ENCODE measurements at regions not wholly inside any gene's neighbourhood (a gene's known extent, or its start where the extent isn't known, plus 50 kb on each side); places are given as distances from the start of the nearest gene placed in this dataset.
"Not testable (repeated sequence)": the region's sequence is repeated elsewhere in the genome, so short reads cannot be mapped to it uniquely, and the experiment has no call there.

DNA sequence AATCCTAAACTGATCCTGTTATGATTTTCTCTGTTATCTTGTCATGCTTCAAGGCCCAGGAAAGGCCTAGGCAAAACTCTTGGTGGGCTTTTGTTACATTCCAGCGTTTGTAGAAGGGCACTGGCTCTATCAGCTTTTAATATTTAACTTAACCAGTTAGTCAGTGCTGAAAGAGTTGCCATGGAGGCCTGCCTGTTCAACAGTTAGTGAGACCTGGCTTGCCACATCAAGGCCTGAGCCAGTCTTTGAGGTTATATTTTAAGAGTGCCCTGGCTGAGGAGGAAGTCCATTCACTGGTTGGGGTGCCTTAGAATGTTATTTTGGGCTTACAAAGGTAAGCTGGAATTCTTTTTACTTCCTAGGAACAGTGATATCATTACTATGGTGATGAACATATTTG lies 144.1 kb upstream of the NRG3 start:
- no peak overlapping the region for H3K4me3 ChIP-seq (ENCODE audit: low read depth, low read length)
- TF ChIP-seq MYC (IDR thresholded peaks at IDR 0.05; ENCODE audit: low read depth, low read length): no peak
- TF ChIP-seq POLR2A (IDR thresholded peaks at IDR 0.05; ENCODE audit: extremely low read depth, insufficient read length): no peak
- TF ChIP-seq, protein P1, sequence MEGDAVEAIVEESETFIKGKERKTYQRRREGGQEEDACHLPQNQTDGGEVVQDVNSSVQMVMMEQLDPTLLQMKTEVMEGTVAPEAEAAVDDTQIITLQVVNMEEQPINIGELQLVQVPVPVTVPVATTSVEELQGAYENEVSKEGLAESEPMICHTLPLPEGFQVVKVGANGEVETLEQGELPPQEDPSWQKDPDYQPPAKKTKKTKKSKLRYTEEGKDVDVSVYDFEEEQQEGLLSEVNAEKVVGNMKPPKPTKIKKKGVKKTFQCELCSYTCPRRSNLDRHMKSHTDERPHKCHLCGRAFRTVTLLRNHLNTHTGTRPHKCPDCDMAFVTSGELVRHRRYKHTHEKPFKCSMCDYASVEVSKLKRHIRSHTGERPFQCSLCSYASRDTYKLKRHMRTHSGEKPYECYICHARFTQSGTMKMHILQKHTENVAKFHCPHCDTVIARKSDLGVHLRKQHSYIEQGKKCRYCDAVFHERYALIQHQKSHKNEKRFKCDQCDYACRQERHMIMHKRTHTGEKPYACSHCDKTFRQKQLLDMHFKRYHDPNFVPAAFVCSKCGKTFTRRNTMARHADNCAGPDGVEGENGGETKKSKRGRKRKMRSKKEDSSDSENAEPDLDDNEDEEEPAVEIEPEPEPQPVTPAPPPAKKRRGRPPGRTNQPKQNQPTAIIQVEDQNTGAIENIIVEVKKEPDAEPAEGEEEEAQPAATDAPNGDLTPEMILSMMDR (IDR thresholded peaks at IDR 0.05; ENCODE audit: low read depth, low read length): no peak
- TF ChIP-seq, protein P2, sequence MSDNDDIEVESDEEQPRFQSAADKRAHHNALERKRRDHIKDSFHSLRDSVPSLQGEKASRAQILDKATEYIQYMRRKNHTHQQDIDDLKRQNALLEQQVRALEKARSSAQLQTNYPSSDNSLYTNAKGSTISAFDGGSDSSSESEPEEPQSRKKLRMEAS (IDR thresholded peaks at IDR 0.05; ENCODE audit: low read depth, low read length): no peak
- DNase-seq (ENCODE audit: low read depth): no peak

DNA sequence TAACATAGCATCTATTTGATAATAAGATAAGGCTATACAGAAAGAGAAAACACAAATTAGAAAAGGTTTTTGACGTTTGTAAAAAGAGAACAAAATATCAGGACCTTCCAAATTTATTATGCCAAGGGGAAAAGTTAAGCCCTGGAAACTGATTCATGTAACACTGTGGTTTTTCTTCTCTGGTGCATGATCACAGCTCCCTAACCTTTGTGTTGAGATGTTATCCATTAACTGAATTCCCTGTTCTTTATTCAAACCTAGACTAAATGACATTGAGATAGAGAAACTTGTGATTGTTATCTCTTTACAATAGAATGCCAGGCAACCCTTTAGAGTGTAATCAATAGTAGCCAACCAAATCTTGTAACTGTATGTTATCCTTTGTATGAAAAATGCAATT lies 141.5 kb upstream of the NRG3 start:
- no peak overlapping the region for H3K4me3 ChIP-seq (ENCODE audit: low read depth, low read length)
- no peak for DNase-seq (ENCODE audit: low read depth)
- TF ChIP-seq, protein P1 (IDR thresholded peaks at IDR 0.05; ENCODE audit: low read depth, low read length): no peak
- TF ChIP-seq, protein P2 (IDR thresholded peaks at IDR 0.05; ENCODE audit: low read depth, low read length): no peak
- TF ChIP-seq POLR2A (IDR thresholded peaks at IDR 0.05; ENCODE audit: extremely low read depth, insufficient read length): no peak
- no peak for TF ChIP-seq MYC (IDR thresholded peaks at IDR 0.05; ENCODE audit: low read depth, low read length)

DNA sequence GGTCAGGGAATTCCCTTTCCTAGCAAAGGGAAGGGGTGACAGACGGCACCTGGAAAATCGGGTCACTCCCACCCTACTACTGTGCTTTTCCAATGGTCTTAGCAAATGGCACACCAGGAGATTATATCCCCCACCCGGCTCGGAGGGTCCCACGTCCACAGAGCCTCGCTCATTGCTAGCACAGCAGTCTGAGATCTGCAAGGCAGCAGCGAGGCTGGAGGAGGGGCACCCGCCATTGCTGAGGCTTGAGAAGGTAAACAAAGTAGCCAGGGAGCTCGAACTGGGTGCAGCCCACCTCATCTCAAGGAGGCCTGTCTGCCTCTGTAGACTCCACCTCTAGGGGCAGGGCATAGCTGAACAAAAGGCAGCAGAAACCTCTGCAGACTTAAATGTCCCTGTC lies 139.8 kb upstream of the NRG3 start:
- not testable (repeated sequence) for H3K4me3 ChIP-seq (ENCODE audit: low read depth, low read length); DNase-seq (ENCODE audit: low read depth)

DNA sequence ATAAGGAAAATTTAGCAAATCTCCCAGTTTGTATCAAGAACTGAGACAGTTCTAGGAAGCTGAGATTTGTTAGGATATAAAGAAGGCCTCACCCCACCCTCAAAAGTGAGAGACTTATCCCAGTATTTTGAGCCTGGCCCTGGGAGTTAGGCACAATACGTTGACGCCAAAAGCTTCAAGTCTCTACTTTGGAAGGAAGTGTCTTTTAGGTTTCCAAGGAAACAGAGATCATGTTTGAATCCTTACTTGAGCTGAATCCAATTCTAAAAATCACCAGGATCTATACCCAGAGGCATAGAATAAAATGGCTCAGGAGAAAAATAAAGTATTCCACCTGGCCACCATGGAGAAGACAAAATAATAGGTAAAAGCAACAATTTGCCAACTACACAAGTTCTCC lies 115.9 kb upstream of the NRG3 start:
- DNase-seq (ENCODE audit: low read depth): no peak
- H3K4me3 ChIP-seq (ENCODE audit: low read depth, low read length): no peak overlapping the region
- TF ChIP-seq, protein P1 (IDR thresholded peaks at IDR 0.05; ENCODE audit: low read depth, low read length): no peak
- TF ChIP-seq MYC (IDR thresholded peaks at IDR 0.05; ENCODE audit: low read depth, low read length): no peak

DNA sequence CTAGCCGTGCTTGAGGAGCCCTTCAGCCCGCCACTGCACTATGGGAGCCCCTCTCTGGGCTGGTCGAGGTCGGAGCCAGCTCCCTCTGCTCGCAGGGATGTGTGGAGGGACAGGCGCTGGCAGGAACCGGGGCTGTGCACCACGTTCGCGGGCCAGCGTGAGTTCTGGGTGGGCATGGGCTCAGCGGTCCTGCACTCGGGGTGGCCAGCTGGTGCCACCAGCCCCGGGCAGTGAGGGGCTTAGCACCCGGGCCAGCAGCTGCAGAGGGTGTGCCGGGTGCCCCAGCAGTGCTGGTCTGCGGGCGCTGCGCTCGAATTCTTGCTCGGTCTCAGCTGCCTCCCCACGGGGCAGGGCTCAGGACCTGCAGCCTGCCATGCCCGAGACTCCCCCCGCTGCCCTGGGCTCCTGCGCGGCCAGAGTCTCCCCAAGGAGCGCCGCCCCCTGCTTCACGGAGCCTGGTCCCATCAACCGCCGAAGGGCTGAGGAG lies 90.8 kb upstream of the NRG3 start:
- H3K4me3 ChIP-seq (ENCODE audit: low read depth, low read length): no peak overlapping the region
- DNase-seq (ENCODE audit: low read depth): no peak
- TF ChIP-seq, protein P1 (IDR thresholded peaks at IDR 0.05; ENCODE audit: low read depth, low read length): no peak
- no peak for TF ChIP-seq MYC (IDR thresholded peaks at IDR 0.05; ENCODE audit: low read depth, low read length)
- TF ChIP-seq, protein P2 (IDR thresholded peaks at IDR 0.05; ENCODE audit: low read depth, low read length): no peak
- no peak for TF ChIP-seq POLR2A (IDR thresholded peaks at IDR 0.05; ENCODE audit: extremely low read depth, insufficient read length)

DNA sequence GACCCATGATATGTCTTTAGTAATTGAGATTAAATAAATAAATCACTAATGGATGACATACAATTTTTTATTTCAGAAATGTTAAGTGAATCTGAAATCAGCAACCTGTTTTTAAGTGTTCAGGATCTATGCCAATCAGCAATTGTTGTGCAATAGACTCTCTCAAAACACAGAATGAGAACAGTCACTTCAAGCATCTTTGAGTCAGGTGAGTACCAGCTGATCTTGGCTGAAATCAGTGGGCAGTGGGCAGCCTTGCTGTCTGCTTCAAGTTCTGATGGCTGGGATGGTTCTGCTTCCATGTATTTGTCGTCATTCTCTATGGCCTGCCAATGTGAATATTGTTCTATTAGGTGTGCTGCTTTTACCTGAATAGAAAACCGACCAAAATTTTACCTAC lies 82.3 kb upstream of the NRG3 start:
- H3K4me3 ChIP-seq (ENCODE audit: low read depth, low read length): no peak overlapping the region
- TF ChIP-seq MYC (IDR thresholded peaks at IDR 0.05; ENCODE audit: low read depth, low read length): no peak
- TF ChIP-seq, protein P1 (IDR thresholded peaks at IDR 0.05; ENCODE audit: low read depth, low read length): no peak
- TF ChIP-seq POLR2A (IDR thresholded peaks at IDR 0.05; ENCODE audit: extremely low read depth, insufficient read length): no peak
- TF ChIP-seq, protein P2 (IDR thresholded peaks at IDR 0.05; ENCODE audit: low read depth, low read length): no peak
- DNase-seq (ENCODE audit: low read depth): no peak
